GM23338 (cell line): ENCODE measurements at regions not wholly inside any gene's neighbourhood (a gene's known extent, or its start where the extent isn't known, plus 50 kb on each side); places are given as distances from the start of the nearest gene placed in this dataset.

Experiments
- ATAC-seq: fragments of 200-7000 bp; cut with Tn5 transposase; 3 replicates; pipeline ENCODE4 v1.9.1; 2020
- DNase-seq: peaks from one replicate; pipeline ENCODE4 v3.0.0-alpha.2; 2015; ENCODE audit warnings: low spot score
- H2AFZ ChIP-seq: fragments of 200-600 bp; sonication (generic); 2 replicates; pipeline ENCODE4 v1.8.0; 2016; ENCODE audit warnings: antibody characterized with exemption, mild to moderate bottlenecking, moderate library complexity
- H3F3A ChIP-seq: fragments of 200-600 bp; sonication (generic); replicated peaks from 2 replicates; pipeline ENCODE4 v1.8.0; 2017; ENCODE audit warnings: antibody characterized with exemption, mixed run types, low read depth
- H3K27ac ChIP-seq: fragments of 200-600 bp; sonication (generic); 2 replicates; pipeline ENCODE4 v1.6.1; 2016; ENCODE audit warnings: low read depth
- H3K27me3 ChIP-seq: fragments of 200-600 bp; sonication (generic); 2 replicates; pipeline ENCODE4 v1.8.0; 2016; ENCODE audit warnings: mild to moderate bottlenecking, mixed run types, moderate library complexity; ENCODE audit not compliant: insufficient read depth
- H3K36me3 ChIP-seq: fragments of 200-600 bp; sonication (generic); 2 replicates; pipeline ENCODE4 v1.8.0; 2016; ENCODE audit warnings: mild to moderate bottlenecking; ENCODE audit not compliant: insufficient read depth
- H3K4me1 ChIP-seq: fragments of 200-600 bp; sonication (generic); 2 replicates; pipeline ENCODE4 v1.8.0; 2016; ENCODE audit warnings: mild to moderate bottlenecking, moderate library complexity; ENCODE audit not compliant: insufficient read depth
- H3K4me2 ChIP-seq: fragments of 200-600 bp; sonication (generic); 2 replicates; pipeline ENCODE4 v1.7.1; 2017; ENCODE audit warnings: mixed run types
- H3K4me3 ChIP-seq: fragments of 200-600 bp; sonication (generic); 2 replicates; pipeline ENCODE4 v1.6.1; 2016; ENCODE audit warnings: mixed run types
- H3K79me2 ChIP-seq: fragments of 200-600 bp; sonication (generic); replicated peaks from 2 replicates; pipeline ENCODE4 v1.8.0; 2017; ENCODE audit warnings: mild to moderate bottlenecking; ENCODE audit not compliant: insufficient read depth
- H3K9me2 ChIP-seq: fragments of 200-600 bp; sonication (generic); 2 replicates; pipeline ENCODE4 v1.8.0; 2017; ENCODE audit not compliant: insufficient read depth
- H4K20me1 ChIP-seq: fragments of 200-600 bp; sonication (generic); replicated peaks from 2 replicates; pipeline ENCODE4 v1.8.0; 2017; ENCODE audit warnings: mild to moderate bottlenecking; ENCODE audit not compliant: insufficient read depth
- H3K27ac Mint-ChIP-seq: 2 replicates; pipeline ENCODE4 v1.8.0; 2020; ENCODE audit warnings: inconsistent platforms, mild to moderate bottlenecking, moderate library complexity, mixed read lengths
- H3K27me3 Mint-ChIP-seq: 3 replicates; pipeline ENCODE4 v1.8.0; 2022; ENCODE audit warnings: low read depth, mild to moderate bottlenecking, moderate library complexity, mixed read lengths, inconsistent platforms; ENCODE audit not compliant: insufficient read depth, poor library complexity
- H3K36me3 Mint-ChIP-seq: 3 replicates; pipeline ENCODE4 v1.8.0; 2021; ENCODE audit warnings: low read depth, mild to moderate bottlenecking, inconsistent platforms, moderate library complexity, mixed read lengths
- H3K4me1 Mint-ChIP-seq: 3 replicates; pipeline ENCODE4 v1.8.0; 2020; ENCODE audit warnings: mild to moderate bottlenecking, inconsistent platforms, mixed read lengths
- H3K4me3 Mint-ChIP-seq: 3 replicates; pipeline ENCODE4 v1.8.0; 2021; ENCODE audit warnings: moderate library complexity, mild to moderate bottlenecking, inconsistent platforms, mixed read lengths
- H3K9me3 Mint-ChIP-seq: 3 replicates; pipeline ENCODE4 v1.8.0; 2020; ENCODE audit warnings: moderate library complexity, mild to moderate bottlenecking, inconsistent platforms, mixed read lengths
- EZH2 ChIP-seq: fragments of 200-600 bp; sonication (generic); IDR thresholded peaks from one replicate; pipeline ENCODE4 v1.8.0; 2017; ENCODE audit warnings: antibody characterized with exemption, mild to moderate bottlenecking, low read depth; ENCODE audit not compliant: unreplicated experiment
- JUNB ChIP-seq: IDR thresholded peaks from one replicate; pipeline ENCODE4 v1.6.1; 2016; ENCODE audit warnings: antibody characterized with exemption; ENCODE audit not compliant: unreplicated experiment
- POLR2AphosphoS5 ChIP-seq: IDR thresholded peaks from 2 replicates; pipeline ENCODE4 v1.6.1; 2016; ENCODE audit warnings: antibody characterized with exemption, low read depth
- ZNF114 ChIP-seq: fragments of 250-450 bp; sonication (Bioruptor Pico); IDR thresholded peaks from 2 replicates; pipeline ENCODE4 v1.5.0; 2020; ENCODE audit warnings: mild to moderate bottlenecking, moderate library complexity
- TF ChIP-seq, protein P1 (sequence below): IDR thresholded peaks from one replicate; pipeline ENCODE4 v1.6.1; 2018; ENCODE audit warnings: antibody characterized with exemption; ENCODE audit not compliant: unreplicated experiment
- TF ChIP-seq, protein P2 (sequence below): IDR thresholded peaks from 2 replicates; pipeline ENCODE4 v1.6.1; 2016; ENCODE audit warnings: antibody characterized with exemption
- TF ChIP-seq, protein P3 (sequence below), 2 experiments: fragments of 200-600 bp in 1 of 2; sonication (generic) in 1 of 2; conservative IDR thresholded peaks; 2 replicates each; pipeline versions ENCODE4 v1.5.1 to v1.6.1; 2016 to 2017; ENCODE audit warnings: antibody characterized with exemption in 2 of 2, low read depth in 2 of 2, mild to moderate bottlenecking in 2 of 2, moderate library complexity in 1 of 2

DNA sequence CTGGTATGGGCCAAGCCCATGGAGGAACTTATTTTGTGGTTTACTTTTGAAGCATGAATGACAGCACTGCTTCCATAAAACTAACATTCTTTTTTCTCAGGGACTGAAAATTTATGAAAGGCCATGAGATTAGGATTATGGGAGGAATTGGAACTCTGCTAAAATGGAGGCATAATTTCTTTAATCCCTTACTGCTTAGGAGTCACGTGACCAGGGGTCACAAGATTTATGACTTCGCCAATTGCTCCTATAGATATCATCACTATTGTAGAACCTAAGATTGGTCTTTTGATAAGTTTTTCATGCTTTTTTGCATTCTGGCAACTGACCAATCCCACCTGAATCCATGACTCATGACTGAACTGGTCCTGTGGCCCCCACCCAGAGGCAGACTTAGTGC, 495.7 kb upstream of the VRK2 start (continued):
- TF ChIP-seq ZNF114 (CRISPR knock-in tag) (no peak), POLR2AphosphoS5 (no peak), JUNB (no peak)
- TF ChIP-seq, protein P1, sequence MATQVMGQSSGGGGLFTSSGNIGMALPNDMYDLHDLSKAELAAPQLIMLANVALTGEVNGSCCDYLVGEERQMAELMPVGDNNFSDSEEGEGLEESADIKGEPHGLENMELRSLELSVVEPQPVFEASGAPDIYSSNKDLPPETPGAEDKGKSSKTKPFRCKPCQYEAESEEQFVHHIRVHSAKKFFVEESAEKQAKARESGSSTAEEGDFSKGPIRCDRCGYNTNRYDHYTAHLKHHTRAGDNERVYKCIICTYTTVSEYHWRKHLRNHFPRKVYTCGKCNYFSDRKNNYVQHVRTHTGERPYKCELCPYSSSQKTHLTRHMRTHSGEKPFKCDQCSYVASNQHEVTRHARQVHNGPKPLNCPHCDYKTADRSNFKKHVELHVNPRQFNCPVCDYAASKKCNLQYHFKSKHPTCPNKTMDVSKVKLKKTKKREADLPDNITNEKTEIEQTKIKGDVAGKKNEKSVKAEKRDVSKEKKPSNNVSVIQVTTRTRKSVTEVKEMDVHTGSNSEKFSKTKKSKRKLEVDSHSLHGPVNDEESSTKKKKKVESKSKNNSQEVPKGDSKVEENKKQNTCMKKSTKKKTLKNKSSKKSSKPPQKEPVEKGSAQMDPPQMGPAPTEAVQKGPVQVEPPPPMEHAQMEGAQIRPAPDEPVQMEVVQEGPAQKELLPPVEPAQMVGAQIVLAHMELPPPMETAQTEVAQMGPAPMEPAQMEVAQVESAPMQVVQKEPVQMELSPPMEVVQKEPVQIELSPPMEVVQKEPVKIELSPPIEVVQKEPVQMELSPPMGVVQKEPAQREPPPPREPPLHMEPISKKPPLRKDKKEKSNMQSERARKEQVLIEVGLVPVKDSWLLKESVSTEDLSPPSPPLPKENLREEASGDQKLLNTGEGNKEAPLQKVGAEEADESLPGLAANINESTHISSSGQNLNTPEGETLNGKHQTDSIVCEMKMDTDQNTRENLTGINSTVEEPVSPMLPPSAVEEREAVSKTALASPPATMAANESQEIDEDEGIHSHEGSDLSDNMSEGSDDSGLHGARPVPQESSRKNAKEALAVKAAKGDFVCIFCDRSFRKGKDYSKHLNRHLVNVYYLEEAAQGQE, result no peak

DNA sequence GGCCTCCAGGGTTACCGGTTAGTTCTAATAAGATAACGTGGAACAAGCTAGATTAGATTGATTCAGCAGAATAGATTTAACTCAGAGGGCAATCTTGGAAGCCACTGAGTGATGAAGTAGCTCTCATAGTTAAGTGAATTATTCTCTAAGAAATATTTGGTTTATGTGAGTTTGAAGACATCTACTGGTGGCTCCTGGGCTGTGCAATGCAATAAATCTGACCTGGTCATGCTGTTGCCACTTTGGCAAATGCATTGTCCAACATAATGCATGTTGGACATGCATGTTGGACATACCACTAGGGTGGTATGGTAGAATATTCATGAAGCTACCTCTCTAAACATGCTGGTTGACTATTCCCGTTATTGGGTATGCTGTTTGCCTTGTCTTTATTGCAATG, 493.7 kb upstream of the VRK2 start:
- Mint-ChIP-seq H3K36me3 (peaks cover 7% of the 10 kb centered on the region; the same call in 2 of the 3 replicates), H3K27ac (no peak overlapping the region), H3K9me3 (peaks cover 21% of the 10 kb centered on the region), H3K27me3 (no peaks in the 10 kb centered on the region), H3K4me3 (no peak overlapping the region), H3K4me1 (no peaks in the 10 kb centered on the region)
- Histone ChIP-seq H3K4me3 (no peak overlapping the region), H2AFZ (no peak overlapping the region), H3K79me2 (no peaks in the 10 kb centered on the region), H3K27ac (no peak overlapping the region), H3K36me3 (no peaks in the 10 kb centered on the region), H3F3A (no peaks in the 10 kb centered on the region), H3K9me2 (no peaks in the 10 kb centered on the region), H4K20me1 (no peaks in the 10 kb centered on the region), H3K27me3 (no peaks in the 10 kb centered on the region), H3K4me2 (no peak overlapping the region), H3K4me1 (no peaks in the 10 kb centered on the region)
- TF ChIP-seq, protein P2, sequence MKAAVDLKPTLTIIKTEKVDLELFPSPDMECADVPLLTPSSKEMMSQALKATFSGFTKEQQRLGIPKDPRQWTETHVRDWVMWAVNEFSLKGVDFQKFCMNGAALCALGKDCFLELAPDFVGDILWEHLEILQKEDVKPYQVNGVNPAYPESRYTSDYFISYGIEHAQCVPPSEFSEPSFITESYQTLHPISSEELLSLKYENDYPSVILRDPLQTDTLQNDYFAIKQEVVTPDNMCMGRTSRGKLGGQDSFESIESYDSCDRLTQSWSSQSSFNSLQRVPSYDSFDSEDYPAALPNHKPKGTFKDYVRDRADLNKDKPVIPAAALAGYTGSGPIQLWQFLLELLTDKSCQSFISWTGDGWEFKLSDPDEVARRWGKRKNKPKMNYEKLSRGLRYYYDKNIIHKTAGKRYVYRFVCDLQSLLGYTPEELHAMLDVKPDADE, result no peak
- TF ChIP-seq, protein P3, sequence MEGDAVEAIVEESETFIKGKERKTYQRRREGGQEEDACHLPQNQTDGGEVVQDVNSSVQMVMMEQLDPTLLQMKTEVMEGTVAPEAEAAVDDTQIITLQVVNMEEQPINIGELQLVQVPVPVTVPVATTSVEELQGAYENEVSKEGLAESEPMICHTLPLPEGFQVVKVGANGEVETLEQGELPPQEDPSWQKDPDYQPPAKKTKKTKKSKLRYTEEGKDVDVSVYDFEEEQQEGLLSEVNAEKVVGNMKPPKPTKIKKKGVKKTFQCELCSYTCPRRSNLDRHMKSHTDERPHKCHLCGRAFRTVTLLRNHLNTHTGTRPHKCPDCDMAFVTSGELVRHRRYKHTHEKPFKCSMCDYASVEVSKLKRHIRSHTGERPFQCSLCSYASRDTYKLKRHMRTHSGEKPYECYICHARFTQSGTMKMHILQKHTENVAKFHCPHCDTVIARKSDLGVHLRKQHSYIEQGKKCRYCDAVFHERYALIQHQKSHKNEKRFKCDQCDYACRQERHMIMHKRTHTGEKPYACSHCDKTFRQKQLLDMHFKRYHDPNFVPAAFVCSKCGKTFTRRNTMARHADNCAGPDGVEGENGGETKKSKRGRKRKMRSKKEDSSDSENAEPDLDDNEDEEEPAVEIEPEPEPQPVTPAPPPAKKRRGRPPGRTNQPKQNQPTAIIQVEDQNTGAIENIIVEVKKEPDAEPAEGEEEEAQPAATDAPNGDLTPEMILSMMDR (conservative IDR thresholded peaks at IDR 0.05; ENCODE audit: low read depth in 2 of 2), result peak in 1 of 2 experiments; percentile 20; a peak in 1 of 4 replicates
- DNase-seq (no peak), ATAC-seq (no peak)

GRCh38 chr2:57554348-57554747, 492.3 kb upstream of the VRK2 start:
- Mint-ChIP-seq H3K36me3 (peaks cover 7% of the 10 kb centered on the region; the same call in 2 of the 3 replicates), H3K4me3 (no peak overlapping the region), H3K27me3 (no peaks in the 10 kb centered on the region), H3K9me3 (peaks cover 21% of the 10 kb centered on the region), H3K4me1 (no peaks in the 10 kb centered on the region), H3K27ac (no peak overlapping the region)
- Histone ChIP-seq H3K4me2 (no peak overlapping the region), H4K20me1 (no peaks in the 10 kb centered on the region), H3K4me3 (no peak overlapping the region), H3F3A (no peaks in the 10 kb centered on the region), H3K9me2 (no peaks in the 10 kb centered on the region), H3K27me3 (no peaks in the 10 kb centered on the region), H3K4me1 (no peaks in the 10 kb centered on the region), H2AFZ (no peak overlapping the region), H3K36me3 (no peaks in the 10 kb centered on the region), H3K79me2 (no peaks in the 10 kb centered on the region), H3K27ac (no peak overlapping the region)
- no peak for ATAC-seq
- no peak for TF ChIP-seq EZH2
- DNase-seq, result no peak
